ENCODE measurements at regions not wholly inside any gene's neighbourhood (a gene's known extent, or its start where the extent isn't known, plus 50 kb on each side); places are given as distances from the start of the nearest gene placed in this dataset.

GRCh38 chr12:20289520-20289919 lies 78.8 kb upstream of the PDE3A start:
- TF ChIP-seq FOXP2 (optimal IDR thresholded peaks at IDR 0.05; ENCODE audit: control extremely low read depth, extremely low read length, insufficient read depth) (no peak), EZH2 (IDR thresholded peaks at IDR 0.05) (no peak), POLR2AphosphoS5 (IDR thresholded peaks at IDR 0.05; ENCODE audit: borderline replicate concordance, low read depth, low read length) (no peak)
- Histone ChIP-seq H3K9me3 (ENCODE audit: low read depth, low read length) (no peaks in the 10 kb centered on the region), H3K27ac (no peak overlapping the region), H3K36me3 (ENCODE audit: insufficient read depth, low read length) (no peaks in the 10 kb centered on the region), H3K9ac (ENCODE audit: insufficient read length) (no peak overlapping the region), H3K4me3 (no peak overlapping the region)
- no peak for DNase-seq (ENCODE audit: low read depth, low spot score)

- TF ChIP-seq POLR2AphosphoS5 (IDR thresholded peaks at IDR 0.05; ENCODE audit: borderline replicate concordance, low read depth, low read length) = no peak
- no peak for TF ChIP-seq FOXP2 (optimal IDR thresholded peaks at IDR 0.05; ENCODE audit: control extremely low read depth, extremely low read length, insufficient read depth)
- TF ChIP-seq EZH2 (IDR thresholded peaks at IDR 0.05) = no peak
- DNase-seq (ENCODE audit: low read depth, low spot score) = no peak
- Histone ChIP-seq H3K27ac (no peak overlapping the region), H3K36me3 (ENCODE audit: insufficient read depth, low read length) (no peaks in the 10 kb centered on the region), H3K9ac (ENCODE audit: insufficient read length) (no peak overlapping the region), H3K9me3 (ENCODE audit: low read depth, low read length) (no peaks in the 10 kb centered on the region; the same call in 1 of the 2 replicates), H3K4me3 (no peak overlapping the region)
These were observed 67.9 kb upstream of the PDE3A start for GRCh38 chr12:20300457-20300856.

- Histone ChIP-seq H3K36me3 (ENCODE audit: insufficient read depth, low read length) (no peaks in the 10 kb centered on the region), H3K4me3 (no peak overlapping the region), H3K27ac (no peak overlapping the region), H3K9ac (ENCODE audit: insufficient read length) (no peak overlapping the region), H3K9me3 (ENCODE audit: low read depth, low read length) (peaks cover 3% of the 10 kb centered on the region; the same call in 1 of the 2 replicates)
- no peak for DNase-seq (ENCODE audit: low read depth, low spot score)
- TF ChIP-seq FOXP2 (optimal IDR thresholded peaks at IDR 0.05; ENCODE audit: control extremely low read depth, extremely low read length, insufficient read depth) (no peak), EZH2 (IDR thresholded peaks at IDR 0.05) (no peak), POLR2AphosphoS5 (IDR thresholded peaks at IDR 0.05; ENCODE audit: borderline replicate concordance, low read depth, low read length) (no peak)
These were observed 62.9 kb upstream of the PDE3A start for GRCh38 chr12:20305470-20305869.

DNA sequence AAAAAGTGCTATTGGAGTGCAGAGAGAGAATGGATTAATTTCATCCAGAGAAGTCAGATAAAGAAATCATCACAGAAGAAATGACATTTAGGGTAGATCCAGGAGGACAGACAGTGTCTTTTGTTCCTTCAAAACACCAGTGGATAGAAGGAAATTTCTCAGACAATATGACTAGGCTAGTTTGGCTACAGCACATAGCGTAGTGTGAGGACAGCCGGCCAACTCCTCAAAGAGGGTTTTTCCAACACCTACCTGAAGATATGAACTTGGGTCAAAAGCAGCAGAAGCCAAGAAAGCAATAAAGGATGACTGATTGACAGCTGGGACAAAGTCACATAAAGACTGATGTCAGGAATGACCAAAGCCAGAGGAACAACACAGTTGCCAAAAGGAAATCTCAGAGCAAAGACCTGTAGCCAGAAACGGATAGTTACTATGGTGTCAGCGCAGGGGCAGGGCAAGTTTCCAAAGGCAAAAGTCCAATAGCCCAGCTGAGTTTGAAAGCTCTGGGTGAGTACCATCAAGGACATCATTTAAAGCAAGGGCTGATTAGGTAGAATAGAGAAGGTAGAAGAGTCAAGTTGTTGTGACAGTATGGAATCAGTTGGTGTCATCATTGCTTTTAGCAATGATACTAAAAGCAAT lies 58.7 kb upstream of the PDE3A start:
- H3K36me3 ChIP-seq (ENCODE audit: insufficient read depth, low read length) = no peaks in the 10 kb centered on the region
- H3K4me3 ChIP-seq = no peak overlapping the region
- no peak overlapping the region for H3K27ac ChIP-seq
- no peak overlapping the region for H3K9ac ChIP-seq (ENCODE audit: insufficient read length)
- no peak for DNase-seq (ENCODE audit: low read depth, low spot score)
- peaks cover 3% of the 10 kb centered on the region; the same call in 1 of the 2 replicates for H3K9me3 ChIP-seq (ENCODE audit: low read depth, low read length)
- no peak for TF ChIP-seq POLR2AphosphoS5 (IDR thresholded peaks at IDR 0.05; ENCODE audit: borderline replicate concordance, low read depth, low read length)
- TF ChIP-seq EZH2 (IDR thresholded peaks at IDR 0.05) = no peak

- DNase-seq (ENCODE audit: low read depth, low spot score) = no peak
- H3K9ac ChIP-seq (ENCODE audit: insufficient read length) = no peak overlapping the region
- H3K27ac ChIP-seq = no peak overlapping the region
- no peaks in the 10 kb centered on the region for H3K36me3 ChIP-seq (ENCODE audit: insufficient read depth, low read length)
- H3K9me3 ChIP-seq (ENCODE audit: low read depth, low read length) = no peaks in the 10 kb centered on the region
- no peak overlapping the region for H3K4me3 ChIP-seq
- TF ChIP-seq EZH2 (IDR thresholded peaks at IDR 0.05) = no peak
These were observed 54.0 kb upstream of the PDE3A start for GRCh38 chr12:20314328-20314727.

GRCh38 chr12:20317554-20317953 lies 50.8 kb upstream of the PDE3A start:
- no peak for DNase-seq (ENCODE audit: low read depth, low spot score)
- no peak for TF ChIP-seq POLR2AphosphoS5 (IDR thresholded peaks at IDR 0.05; ENCODE audit: borderline replicate concordance, low read depth, low read length)
- no peak for TF ChIP-seq FOXP2 (optimal IDR thresholded peaks at IDR 0.05; ENCODE audit: control extremely low read depth, extremely low read length, insufficient read depth)
- TF ChIP-seq EZH2 (IDR thresholded peaks at IDR 0.05) = no peak
- Histone ChIP-seq H3K4me3 (no peak overlapping the region), H3K9ac (ENCODE audit: insufficient read length) (no peak overlapping the region), H3K9me3 (ENCODE audit: low read depth, low read length) (no peaks in the 10 kb centered on the region), H3K36me3 (ENCODE audit: insufficient read depth, low read length) (no peaks in the 10 kb centered on the region), H3K27ac (no peak overlapping the region)
